ENCODE measurements at regions not wholly inside any gene's neighbourhood (a gene's known extent, or its start where the extent isn't known, plus 50 kb on each side); places are given as distances from the start of the nearest gene placed in this dataset.

DNA sequence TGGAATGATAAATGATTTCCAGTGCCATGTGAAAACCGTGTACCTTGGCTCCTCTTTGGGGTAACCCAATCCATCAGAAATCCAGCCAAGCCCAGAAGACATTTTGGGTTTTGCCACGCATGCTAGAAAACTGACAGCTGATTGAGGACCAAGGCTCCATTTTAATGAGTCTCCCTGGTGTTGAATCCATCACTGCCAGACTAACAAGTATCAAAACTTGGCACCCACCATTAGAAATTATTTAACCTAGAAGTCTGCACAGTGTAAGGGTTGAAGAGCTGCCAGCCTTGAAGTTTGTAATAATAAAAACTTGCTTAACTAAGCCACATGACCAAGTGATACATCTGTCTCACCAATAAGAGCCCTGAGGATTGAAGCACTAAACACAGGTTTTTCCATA lies 369.9 kb downstream of the DNAH5 start:
- H3K9me3 ChIP-seq = peaks cover 0 to 16% (median 0%) of the 10 kb centered on the region in 8 donors
- no peak overlapping the region for H3K27ac ChIP-seq
- TF ChIP-seq POLR2A (IDR thresholded peaks at IDR 0.05) (no peak), POLR2AphosphoS5 (IDR thresholded peaks at IDR 0.05) (no peak)
- TF ChIP-seq, protein P1, sequence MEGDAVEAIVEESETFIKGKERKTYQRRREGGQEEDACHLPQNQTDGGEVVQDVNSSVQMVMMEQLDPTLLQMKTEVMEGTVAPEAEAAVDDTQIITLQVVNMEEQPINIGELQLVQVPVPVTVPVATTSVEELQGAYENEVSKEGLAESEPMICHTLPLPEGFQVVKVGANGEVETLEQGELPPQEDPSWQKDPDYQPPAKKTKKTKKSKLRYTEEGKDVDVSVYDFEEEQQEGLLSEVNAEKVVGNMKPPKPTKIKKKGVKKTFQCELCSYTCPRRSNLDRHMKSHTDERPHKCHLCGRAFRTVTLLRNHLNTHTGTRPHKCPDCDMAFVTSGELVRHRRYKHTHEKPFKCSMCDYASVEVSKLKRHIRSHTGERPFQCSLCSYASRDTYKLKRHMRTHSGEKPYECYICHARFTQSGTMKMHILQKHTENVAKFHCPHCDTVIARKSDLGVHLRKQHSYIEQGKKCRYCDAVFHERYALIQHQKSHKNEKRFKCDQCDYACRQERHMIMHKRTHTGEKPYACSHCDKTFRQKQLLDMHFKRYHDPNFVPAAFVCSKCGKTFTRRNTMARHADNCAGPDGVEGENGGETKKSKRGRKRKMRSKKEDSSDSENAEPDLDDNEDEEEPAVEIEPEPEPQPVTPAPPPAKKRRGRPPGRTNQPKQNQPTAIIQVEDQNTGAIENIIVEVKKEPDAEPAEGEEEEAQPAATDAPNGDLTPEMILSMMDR (IDR thresholded peaks at IDR 0.05 in 8 of 11, conservative IDR thresholded peaks at IDR 0.05 in 3 of 11) = no peak
- no peak for DNase-seq
- no peak overlapping the region for H3K4me3 ChIP-seq
- intact Hi-C loops (cut with DNase I; ENCODE audit: low total_unique reads) = no loop called here
- no peaks in the 10 kb centered on the region for H3K27me3 ChIP-seq (replicated peaks in 1 of 7)
- WGBS, 5 donors = 63 to 84% (median 66%) methylated on average over 2 of the region's 2 CpGs
- H3K4me1 ChIP-seq = no peaks in the 10 kb centered on the region
- no peaks in the 10 kb centered on the region for H3K36me3 ChIP-seq

DNA sequence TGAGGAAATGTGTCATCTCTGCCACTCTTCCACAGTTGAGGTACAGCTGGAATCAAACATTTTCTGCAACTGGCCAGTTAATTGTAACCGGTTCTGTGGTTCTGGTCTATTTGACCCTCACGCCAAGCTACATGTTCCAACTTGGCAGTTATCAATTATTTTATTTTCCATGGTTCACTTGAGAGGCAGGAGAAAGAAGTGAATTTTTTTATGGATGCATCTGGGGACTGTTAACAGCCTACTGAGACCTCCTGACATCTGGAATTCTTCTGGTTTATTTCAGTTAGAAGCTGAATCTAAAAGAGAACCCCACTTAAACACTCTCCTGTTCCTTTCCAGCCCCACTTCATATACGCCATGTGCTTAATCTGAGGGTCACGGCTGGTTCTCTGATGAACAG lies 372.3 kb downstream of the DNAH5 start:
- WGBS, 5 donors = 74 to 82% (median 80%) methylated on average over 4 of the region's 4 CpGs
- Histone ChIP-seq H3K4me3 (no peak overlapping the region), H3K27me3 (replicated peaks in 1 of 7) (no peaks in the 10 kb centered on the region), H3K36me3 (no peaks in the 10 kb centered on the region), H3K4me1 (no peaks in the 10 kb centered on the region), H3K27ac (no peak overlapping the region), H3K9me3 (peaks cover 0 to 9% (median 0%) of the 10 kb centered on the region in 8 donors)
- no peak for DNase-seq
- TF ChIP-seq POLR2A (IDR thresholded peaks at IDR 0.05) = no peak
- TF ChIP-seq, protein P1 (IDR thresholded peaks at IDR 0.05 in 8 of 11, conservative IDR thresholded peaks at IDR 0.05 in 3 of 11) = no peak
- TF ChIP-seq POLR2AphosphoS5 (IDR thresholded peaks at IDR 0.05) = no peak
- intact Hi-C loops (cut with DNase I; ENCODE audit: low total_unique reads) = no loop called here

DNA sequence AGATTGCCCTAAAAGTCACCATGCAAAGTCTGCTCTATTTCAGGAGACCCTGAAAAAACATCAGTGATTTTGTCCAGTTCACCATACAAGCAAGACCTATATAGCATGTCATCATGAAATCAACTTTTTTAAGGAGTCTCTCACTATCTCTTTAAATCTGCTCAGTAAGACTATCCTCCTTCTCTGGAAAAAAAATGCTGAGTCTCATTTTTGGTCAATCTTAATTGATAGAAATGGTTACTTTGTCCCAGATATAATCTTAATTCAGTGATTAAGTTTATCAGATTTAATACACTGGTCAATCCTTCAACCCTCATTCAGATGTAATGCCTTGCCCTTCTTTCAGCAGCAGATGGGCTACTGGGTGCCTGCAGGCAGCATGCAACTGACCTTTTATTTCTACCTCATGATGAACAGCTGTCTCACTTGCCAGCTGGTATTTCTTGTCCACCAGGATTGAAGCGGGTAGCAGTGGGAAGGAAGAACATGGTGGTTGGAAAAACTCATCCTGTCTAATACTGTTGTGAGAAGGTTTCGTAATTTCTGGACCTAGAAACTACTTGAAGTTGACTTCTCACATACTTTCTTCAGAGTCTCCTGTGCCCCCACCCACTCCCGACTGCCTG lies 375.3 kb downstream of the DNAH5 start:
- Histone ChIP-seq H3K9me3 (peaks cover 0 to 20% (median 4%) of the 10 kb centered on the region in 8 donors), H3K36me3 (no peaks in the 10 kb centered on the region), H3K27ac (no peak overlapping the region), H3K27me3 (replicated peaks in 1 of 7) (no peaks in the 10 kb centered on the region), H3K4me1 (no peaks in the 10 kb centered on the region), H3K4me3 (no peak overlapping the region)
- DNase-seq = no peak
- intact Hi-C loops (cut with DNase I; ENCODE audit: low total_unique reads) = no loop called here
- TF ChIP-seq POLR2AphosphoS5 (IDR thresholded peaks at IDR 0.05) (no peak), POLR2A (IDR thresholded peaks at IDR 0.05) (no peak)
- TF ChIP-seq, protein P1 (IDR thresholded peaks at IDR 0.05 in 8 of 11, conservative IDR thresholded peaks at IDR 0.05 in 3 of 11) = no peak
- 72 to 92% (median 85%) methylated on average over 3 of the region's 3 CpGs for WGBS, 5 donors

DNA sequence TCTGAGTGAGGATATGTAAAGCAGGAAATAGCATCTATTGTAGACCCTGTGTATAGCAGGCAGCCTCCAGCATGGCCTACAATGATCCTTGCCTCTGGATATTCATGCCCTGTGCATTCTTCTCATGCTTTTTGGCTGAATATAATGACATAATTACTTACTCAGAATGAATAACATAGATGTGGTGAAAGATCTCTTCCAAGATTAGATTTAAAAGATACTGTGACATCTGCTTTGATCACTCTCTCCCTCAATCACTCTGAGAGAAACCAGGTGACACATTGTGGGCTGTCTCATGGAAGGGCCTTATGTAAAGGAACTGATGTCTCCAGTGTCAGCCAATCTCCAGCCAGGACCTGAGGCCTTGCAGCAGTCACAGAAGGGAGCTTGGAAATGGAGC lies 376.7 kb downstream of the DNAH5 start:
- no peaks in the 10 kb centered on the region for H3K27me3 ChIP-seq (replicated peaks in 1 of 7)
- H3K36me3 ChIP-seq = no peaks in the 10 kb centered on the region
- H3K27ac ChIP-seq = no peak overlapping the region
- peaks cover 0 to 29% (median 6%) of the 10 kb centered on the region in 8 donors for H3K9me3 ChIP-seq
- H3K4me3 ChIP-seq = no peak overlapping the region
- no peaks in the 10 kb centered on the region for H3K4me1 ChIP-seq
- no peak for DNase-seq
- intact Hi-C loops (cut with DNase I; ENCODE audit: low total_unique reads) = no loop called here
- TF ChIP-seq POLR2AphosphoS5 (IDR thresholded peaks at IDR 0.05) (no peak), POLR2A (IDR thresholded peaks at IDR 0.05) (no peak)
- TF ChIP-seq, protein P1 (IDR thresholded peaks at IDR 0.05 in 8 of 11, conservative IDR thresholded peaks at IDR 0.05 in 3 of 11) = no peak
